ENCODE measurements at regions not wholly inside any gene's neighbourhood (a gene's known extent, or its start where the extent isn't known, plus 50 kb on each side); places are given as distances from the start of the nearest gene placed in this dataset.

GRCh38 chr16:66167564-66168291 lies 198.8 kb upstream of the CDH5 start:
- Mint-ChIP-seq H3K9me3 (no peaks in the 10 kb centered on the region), H3K4me1 (no peaks in the 10 kb centered on the region), H3K27ac (no peak overlapping the region), H3K4me3 (no peak overlapping the region), H3K27me3 (peaks cover 2% of the 10 kb centered on the region), H3K36me3 (no peaks in the 10 kb centered on the region)
- ATAC-seq (ENCODE audit: low read depth) = no peak
- DNase-seq (ENCODE audit: low spot score in 2 of 2) = no peak

GRCh38 chr16:66166490-66166889 lies 200.0 kb upstream of the CDH5 start:
- ATAC-seq (ENCODE audit: low read depth) (no peak), DNase-seq (ENCODE audit: low spot score in 2 of 2) (no peak)
- Mint-ChIP-seq H3K27me3 (peaks cover 2% of the 10 kb centered on the region), H3K9me3 (no peaks in the 10 kb centered on the region), H3K36me3 (no peaks in the 10 kb centered on the region), H3K27ac (no peak overlapping the region), H3K4me1 (no peaks in the 10 kb centered on the region), H3K4me3 (no peak overlapping the region)

GRCh38 chr16:66165879-66166278 lies 200.6 kb upstream of the CDH5 start:
- Mint-ChIP-seq H3K4me1 (no peaks in the 10 kb centered on the region), H3K9me3 (no peaks in the 10 kb centered on the region), H3K4me3 (no peak overlapping the region), H3K36me3 (no peaks in the 10 kb centered on the region), H3K27me3 (peaks cover 2% of the 10 kb centered on the region), H3K27ac (no peak overlapping the region)
- no peak for DNase-seq (ENCODE audit: low spot score in 2 of 2)
- ATAC-seq (ENCODE audit: low read depth) = no peak

GRCh38 chr16:66164581-66165247 lies 201.8 kb upstream of the CDH5 start:
- no peak overlapping the region for H3K4me3 Mint-ChIP-seq
- DNase-seq (ENCODE audit: low spot score in 2 of 2) (no peak), ATAC-seq (ENCODE audit: low read depth) (no peak)
- H3K4me1 Mint-ChIP-seq = no peaks in the 10 kb centered on the region
- no peaks in the 10 kb centered on the region for H3K36me3 Mint-ChIP-seq
- no peaks in the 10 kb centered on the region for H3K9me3 Mint-ChIP-seq
- peaks cover 2% of the 10 kb centered on the region for H3K27me3 Mint-ChIP-seq
- H3K27ac Mint-ChIP-seq = no peak overlapping the region

- Mint-ChIP-seq H3K27me3 (peaks cover 2% of the 10 kb centered on the region), H3K9me3 (no peaks in the 10 kb centered on the region), H3K4me1 (no peaks in the 10 kb centered on the region)
Measured at GRCh38 chr16:66162821-66163220, 203.7 kb upstream of the CDH5 start.

GRCh38 chr16:66161942-66162341 lies 204.5 kb upstream of the CDH5 start:
- Mint-ChIP-seq H3K27me3 (no peaks in the 10 kb centered on the region), H3K4me3 (no peak overlapping the region), H3K27ac (no peak overlapping the region), H3K36me3 (no peaks in the 10 kb centered on the region), H3K4me1 (no peaks in the 10 kb centered on the region), H3K9me3 (no peaks in the 10 kb centered on the region)
- DNase-seq (ENCODE audit: low spot score in 2 of 2) = no peak
- no peak for ATAC-seq (ENCODE audit: low read depth)

More at GRCh38 chr16:66162821-66163220, 203.7 kb upstream of the CDH5 start:
- ATAC-seq (ENCODE audit: low read depth) = no peak
- no peak for DNase-seq (ENCODE audit: low spot score in 2 of 2)
- Mint-ChIP-seq H3K27ac (no peak overlapping the region), H3K36me3 (no peaks in the 10 kb centered on the region), H3K4me3 (no peak overlapping the region)

GRCh38 chr16:66161269-66161668 lies 205.2 kb upstream of the CDH5 start:
- no peak overlapping the region for H3K4me3 Mint-ChIP-seq
- no peaks in the 10 kb centered on the region for H3K4me1 Mint-ChIP-seq
- H3K27ac Mint-ChIP-seq = no peak overlapping the region
- no peak for DNase-seq (ENCODE audit: low spot score in 2 of 2)
- H3K36me3 Mint-ChIP-seq = no peaks in the 10 kb centered on the region
- H3K27me3 Mint-ChIP-seq = peaks cover 3% of the 10 kb centered on the region
- H3K9me3 Mint-ChIP-seq = no peaks in the 10 kb centered on the region
- no peak for ATAC-seq (ENCODE audit: low read depth)

- DNase-seq (ENCODE audit: low spot score in 2 of 2) (no peak), ATAC-seq (ENCODE audit: low read depth) (no peak)
- H3K27ac Mint-ChIP-seq = no peak overlapping the region
- no peak overlapping the region for H3K4me3 Mint-ChIP-seq
- H3K36me3 Mint-ChIP-seq = no peaks in the 10 kb centered on the region
- peaks cover 3% of the 10 kb centered on the region for H3K27me3 Mint-ChIP-seq
- no peaks in the 10 kb centered on the region for H3K9me3 Mint-ChIP-seq
- H3K4me1 Mint-ChIP-seq = no peaks in the 10 kb centered on the region
Measured at GRCh38 chr16:66159987-66160386, 206.5 kb upstream of the CDH5 start.

GRCh38 chr16:66156538-66156937 lies 210.0 kb upstream of the CDH5 start:
- Mint-ChIP-seq H3K4me3 (no peak overlapping the region), H3K27me3 (peaks cover 3% of the 10 kb centered on the region), H3K9me3 (no peaks in the 10 kb centered on the region), H3K4me1 (peaks cover 4% of the 10 kb centered on the region), H3K27ac (no peak overlapping the region), H3K36me3 (no peaks in the 10 kb centered on the region)
- ATAC-seq (ENCODE audit: low read depth) = no peak
- no peak for DNase-seq (ENCODE audit: low spot score in 2 of 2)

GRCh38 chr16:66155933-66156332 lies 210.6 kb upstream of the CDH5 start:
- no peak overlapping the region for H3K27ac Mint-ChIP-seq
- H3K9me3 Mint-ChIP-seq = no peaks in the 10 kb centered on the region
- peaks cover 7% of the 10 kb centered on the region for H3K4me1 Mint-ChIP-seq
- H3K4me3 Mint-ChIP-seq = no peak overlapping the region
- DNase-seq (ENCODE audit: low spot score in 2 of 2) (no peak), ATAC-seq (ENCODE audit: low read depth) (no peak)
- peaks cover 3% of the 10 kb centered on the region for H3K27me3 Mint-ChIP-seq
- no peaks in the 10 kb centered on the region for H3K36me3 Mint-ChIP-seq

- peaks cover 3% of the 10 kb centered on the region for H3K9me3 Mint-ChIP-seq
- H3K27me3 Mint-ChIP-seq = peaks cover 7% of the 10 kb centered on the region
- no peak overlapping the region for H3K27ac Mint-ChIP-seq
Measured at GRCh38 chr16:66154801-66155200, 211.7 kb upstream of the CDH5 start.

GRCh38 chr16:66152823-66153393 lies 213.6 kb upstream of the CDH5 start:
- Mint-ChIP-seq H3K4me3 (no peak overlapping the region), H3K36me3 (no peaks in the 10 kb centered on the region), H3K4me1 (peaks cover 12% of the 10 kb centered on the region), H3K27ac (no peak overlapping the region), H3K27me3 (peaks cover 8% of the 10 kb centered on the region), H3K9me3 (peaks cover 3% of the 10 kb centered on the region)
- no peak for ATAC-seq (ENCODE audit: low read depth)
- DNase-seq (ENCODE audit: low spot score in 2 of 2) = no peak

More at GRCh38 chr16:66154801-66155200, 211.7 kb upstream of the CDH5 start:
- Mint-ChIP-seq H3K4me1 (peaks cover 12% of the 10 kb centered on the region), H3K4me3 (no peak overlapping the region), H3K36me3 (no peaks in the 10 kb centered on the region)
- ATAC-seq (ENCODE audit: low read depth) = no peak
- no peak for DNase-seq (ENCODE audit: low spot score in 2 of 2)

GRCh38 chr16:66152181-66152580 lies 214.3 kb upstream of the CDH5 start:
- Mint-ChIP-seq H3K4me3 (no peak overlapping the region), H3K36me3 (no peaks in the 10 kb centered on the region), H3K9me3 (peaks cover 3% of the 10 kb centered on the region), H3K27me3 (peaks cover 8% of the 10 kb centered on the region), H3K4me1 (peaks cover 12% of the 10 kb centered on the region), H3K27ac (no peak overlapping the region)
- DNase-seq (ENCODE audit: low spot score in 2 of 2) (no peak), ATAC-seq (ENCODE audit: low read depth) (no peak)

- ATAC-seq (ENCODE audit: low read depth) (peak; percentile 76), DNase-seq (ENCODE audit: low spot score in 2 of 2) (no peak)
- H3K9me3 Mint-ChIP-seq = peaks cover 3% of the 10 kb centered on the region
- peaks cover 5% of the 10 kb centered on the region for H3K27me3 Mint-ChIP-seq
- H3K36me3 Mint-ChIP-seq = no peaks in the 10 kb centered on the region
- H3K4me3 Mint-ChIP-seq = no peak overlapping the region
- peaks cover 12% of the 10 kb centered on the region for H3K4me1 Mint-ChIP-seq
- H3K27ac Mint-ChIP-seq = no peak overlapping the region
Measured at GRCh38 chr16:66150698-66151482, 215.6 kb upstream of the CDH5 start.
